GM12891 (cell line): ENCODE measurements at regions not wholly inside any gene's neighbourhood (a gene's known extent, or its start where the extent isn't known, plus 50 kb on each side); places are given as distances from the start of the nearest gene placed in this dataset.

Source experiments
- DNase-seq: peaks from one replicate; pipeline ENCODE4 v3.0.0; 2011; ENCODE audit warnings: low spot score; ENCODE audit not compliant: insufficient read length
- FAIRE-seq: peaks from 2 replicates; lab custom pipeline; 2011; peaks lifted over from hg19 to GRCh38; lab: Jason Lieb, UNC
- PAX5 ChIP-seq: IDR thresholded peaks from 2 replicates; pipeline ENCODE4 v1.6.1; 2011; ENCODE audit warnings: low read length, moderate library complexity, mild to moderate bottlenecking; ENCODE audit not compliant: insufficient read depth, severe bottlenecking
- POLR2A ChIP-seq: IDR thresholded peaks from 2 replicates; pipeline ENCODE4 v1.6.1; 2011; ENCODE audit warnings: low read depth, low read length, control low read depth
- POLR2AphosphoS5 ChIP-seq: IDR thresholded peaks from 2 replicates; pipeline ENCODE4 v1.6.1; 2011; ENCODE audit warnings: low read depth, low read length, control low read depth
- POU2F2 ChIP-seq: IDR thresholded peaks from 2 replicates; pipeline ENCODE4 v1.6.1; 2011; ENCODE audit warnings: low read depth, mild to moderate bottlenecking, control low read depth, low read length, moderate library complexity
- SPI1 ChIP-seq: IDR thresholded peaks from 2 replicates; pipeline ENCODE4 v1.6.1; 2011; ENCODE audit warnings: low read depth, low read length, control low read depth
- TAF1 ChIP-seq: IDR thresholded peaks from 2 replicates; pipeline ENCODE4 v1.6.1; 2011; ENCODE audit warnings: low read depth, low read length, control low read depth

GRCh38 chrY:8547931-8548330 is 789.3 kb upstream of the TSPY4 start:
- FAIRE-seq (no peak), DNase-seq (no peak)
- TF ChIP-seq PAX5 (no peak), POLR2A (no peak), TAF1 (no peak), SPI1 (no peak), POLR2AphosphoS5 (no peak), POU2F2 (no peak)

DNA sequence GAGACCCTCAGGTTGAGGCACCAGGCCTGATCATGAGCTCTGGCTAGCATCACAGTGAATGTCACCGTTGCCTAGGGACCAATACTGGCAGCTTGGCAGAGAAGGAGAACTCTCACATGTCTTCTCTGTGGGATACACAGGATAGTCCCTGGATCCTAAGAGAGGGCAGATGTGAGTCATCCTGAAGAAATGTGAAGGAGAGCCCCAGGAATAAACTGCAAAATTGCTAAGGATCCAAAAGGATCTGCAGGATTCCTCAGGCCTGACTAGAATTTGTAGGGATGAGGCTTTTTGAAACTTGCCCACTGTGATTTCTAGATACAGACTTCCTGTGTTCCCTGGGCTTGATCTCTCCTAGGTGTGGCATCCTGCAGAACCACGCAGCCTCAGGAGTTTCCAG is 785.9 kb upstream of the TSPY4 start:
- no peak for FAIRE-seq

DNA sequence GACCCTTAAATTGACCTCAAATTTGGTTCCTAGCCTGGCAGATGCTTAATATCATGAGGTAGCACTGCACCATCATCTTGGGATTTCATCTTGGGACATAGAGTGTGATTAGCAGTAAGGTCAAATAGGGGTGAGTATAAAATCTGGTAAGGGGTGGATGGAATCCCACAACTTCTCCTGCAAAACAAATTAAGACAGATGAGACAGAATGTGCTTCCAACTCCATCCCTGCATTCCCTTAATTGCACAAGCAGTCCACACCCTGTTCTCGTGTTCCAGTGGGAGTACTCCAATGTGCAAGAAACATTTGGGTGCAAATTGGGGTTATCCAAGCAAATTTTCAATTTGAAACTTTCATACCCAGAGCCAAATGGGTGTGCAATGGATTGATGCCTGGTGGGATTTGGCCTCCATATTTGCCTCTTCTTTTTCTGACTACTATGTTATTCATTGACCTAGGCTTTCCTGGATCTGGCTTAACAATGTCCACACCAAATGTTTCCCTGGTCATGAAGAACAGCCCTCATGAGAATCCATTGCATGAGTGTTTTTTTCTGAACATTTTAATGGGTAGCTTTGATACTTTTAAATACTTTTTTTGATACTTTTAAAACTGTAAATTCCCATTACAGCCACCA is 785.0 kb upstream of the TSPY4 start:
- FAIRE-seq: no peak

More for the DNA sequence above, 785.9 kb upstream of the TSPY4 start:
- TF ChIP-seq SPI1: no peak
- TF ChIP-seq POU2F2: no peak
- no peak for TF ChIP-seq PAX5
- TF ChIP-seq TAF1: no peak
- TF ChIP-seq POLR2A: no peak
- TF ChIP-seq POLR2AphosphoS5: no peak
- DNase-seq: no peak

DNA sequence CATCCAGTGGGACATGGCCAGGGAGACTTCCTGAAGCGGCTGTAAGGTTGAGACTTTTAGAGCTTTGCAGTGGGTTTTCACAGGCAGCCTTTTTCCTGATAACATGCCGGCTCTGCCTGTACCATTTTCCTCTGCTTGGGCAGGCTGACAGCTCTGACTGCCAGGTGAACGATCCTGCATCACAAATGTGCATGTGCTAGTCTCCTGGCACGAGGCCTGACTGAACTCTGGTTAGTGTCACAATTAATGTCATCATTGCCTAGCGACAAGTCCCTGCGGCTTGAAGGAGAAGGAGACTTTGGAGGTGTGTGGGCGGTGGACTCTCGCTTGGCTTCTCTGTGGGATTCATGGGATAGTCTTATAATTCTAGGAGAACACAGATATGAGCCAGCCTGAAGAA is 783.6 kb upstream of the TSPY4 start:
- no peak for TF ChIP-seq POLR2AphosphoS5
- TF ChIP-seq TAF1: no peak
- no peak for TF ChIP-seq POLR2A
- no peak for TF ChIP-seq SPI1
- TF ChIP-seq PAX5: no peak
- TF ChIP-seq POU2F2: no peak
- no peak for DNase-seq
- no peak for FAIRE-seq

More for the DNA sequence above, 785.0 kb upstream of the TSPY4 start:
- DNase-seq: no peak
- TF ChIP-seq POLR2AphosphoS5: no peak
- no peak for TF ChIP-seq POU2F2
- no peak for TF ChIP-seq SPI1
- TF ChIP-seq PAX5: no peak

DNA sequence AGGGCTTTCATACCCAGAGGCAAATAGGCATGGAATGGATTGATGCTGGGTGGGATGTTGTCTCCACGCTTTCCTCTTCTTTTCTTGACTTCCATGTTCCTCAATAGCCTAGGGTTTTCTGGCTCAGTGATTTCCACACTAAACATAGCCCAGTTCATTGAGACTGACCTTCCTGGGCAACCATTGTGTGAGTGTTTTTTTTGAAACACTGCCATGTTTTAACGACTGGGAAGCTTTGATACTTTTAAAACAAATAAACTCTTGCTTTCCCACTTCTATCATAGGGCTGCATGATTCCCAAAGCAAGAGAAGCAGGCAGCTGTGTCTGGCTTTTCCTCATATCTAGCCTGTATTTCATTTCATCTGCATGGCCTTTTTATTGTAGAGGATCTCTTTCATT is 775.9 kb upstream of the TSPY4 start:
- TF ChIP-seq POLR2A (no peak), TAF1 (no peak), SPI1 (no peak), PAX5 (no peak), POU2F2 (no peak), POLR2AphosphoS5 (no peak)
- DNase-seq (no peak), FAIRE-seq (no peak)

DNA sequence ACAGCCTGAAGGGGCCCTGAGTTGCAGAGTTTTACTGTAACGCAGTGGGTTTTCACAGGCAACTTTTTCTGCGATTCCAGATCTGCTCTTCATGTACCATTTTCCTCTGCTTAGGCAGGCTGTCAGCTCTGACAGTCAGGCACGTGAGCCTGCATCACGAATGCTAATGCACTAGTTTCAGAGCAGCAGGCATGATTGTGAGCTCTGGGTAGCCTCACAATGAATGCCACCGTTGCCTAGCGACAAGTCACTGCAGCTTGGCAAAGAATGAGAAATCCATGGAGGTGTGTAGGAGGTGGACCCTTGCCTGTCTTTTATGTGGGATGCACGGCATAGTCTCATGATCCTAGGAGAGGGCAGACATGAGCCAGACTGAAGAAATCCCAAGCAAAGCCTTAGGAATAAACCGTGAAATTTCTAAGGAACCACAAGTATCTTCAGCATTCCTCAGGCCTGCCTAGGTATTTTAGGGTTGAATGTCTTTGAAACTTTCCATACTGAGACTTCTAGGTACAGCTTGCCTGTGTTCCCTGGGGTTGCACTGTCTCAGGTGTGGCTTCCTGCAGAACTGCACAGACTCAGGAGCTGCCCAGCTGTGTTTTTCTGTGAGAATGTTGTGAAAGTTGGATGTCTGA is 774.7 kb upstream of the TSPY4 start:
- FAIRE-seq (no peak), DNase-seq (no peak)
- no peak for TF ChIP-seq POLR2AphosphoS5
- TF ChIP-seq POU2F2: no peak
- TF ChIP-seq SPI1: no peak
- TF ChIP-seq PAX5: no peak
- no peak for TF ChIP-seq TAF1
- no peak for TF ChIP-seq POLR2A

GRCh38 chrY:8564421-8564820 is 772.8 kb upstream of the TSPY4 start:
- FAIRE-seq (no peak), DNase-seq (no peak)
- TF ChIP-seq PAX5 (no peak), TAF1 (no peak), SPI1 (no peak), POU2F2 (no peak), POLR2AphosphoS5 (no peak), POLR2A (no peak)

- TF ChIP-seq SPI1: no peak
- TF ChIP-seq TAF1: no peak
- no peak for TF ChIP-seq POLR2A
- TF ChIP-seq PAX5: no peak
- TF ChIP-seq POU2F2: no peak
- no peak for TF ChIP-seq POLR2AphosphoS5
- DNase-seq: no peak
- FAIRE-seq: no peak
These were observed 771.1 kb upstream of the TSPY4 start for GRCh38 chrY:8566198-8566597.

DNA sequence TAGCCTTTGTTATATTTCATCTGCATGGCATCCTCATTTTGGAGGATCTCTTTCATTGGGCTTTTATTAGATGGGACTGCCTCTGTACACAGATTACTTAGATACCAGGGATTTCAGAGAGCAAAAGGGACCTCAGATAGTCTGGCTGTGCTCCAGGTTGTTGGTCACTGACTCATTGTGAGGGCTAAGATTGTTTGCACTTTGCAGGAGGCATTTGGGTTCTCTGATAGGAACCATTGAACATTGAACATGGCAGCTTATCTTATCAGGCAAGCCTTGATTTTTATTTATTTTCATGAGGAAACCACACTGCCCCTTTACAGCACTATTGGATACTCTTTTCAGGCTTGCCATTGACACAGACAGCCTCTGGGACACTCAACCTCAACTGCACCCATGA is 766.9 kb upstream of the TSPY4 start:
- TF ChIP-seq POLR2AphosphoS5: no peak
- no peak for TF ChIP-seq PAX5
- no peak for TF ChIP-seq POU2F2
- no peak for TF ChIP-seq POLR2A
- no peak for TF ChIP-seq SPI1
- no peak for TF ChIP-seq TAF1
- DNase-seq: no peak
- no peak for FAIRE-seq
